Stomach (tissue), 8 donors: ENCODE measurements at regions not wholly inside any gene's neighbourhood (a gene's known extent, or its start where the extent isn't known, plus 50 kb on each side); places are given as distances from the start of the nearest gene placed in this dataset.

Experiments
- DNase-seq, 2 donors: peaks; one replicate each; pipeline versions ENCODE4 v3.0.0 to v3.0.0-alpha.2; 2013 to 2019
- H3K27ac ChIP-seq, 5 donors: fragments of 200-600 bp in 4 of 5; sonication (generic) in 4 of 5; one replicate each; pipeline ENCODE4 v1.5.1; 2013 to 2019; ENCODE audit warnings: mild to moderate bottlenecking in 1 of 5, moderate library complexity in 1 of 5
- H3K27me3 ChIP-seq, 3 donors: fragments of 200-600 bp; sonication (generic); one replicate each; pipeline ENCODE4 v1.5.1; 2017 to 2019; ENCODE audit warnings: mixed run types in 1 of 3
- H3K36me3 ChIP-seq, 4 donors: fragments of 200-600 bp; sonication (generic); 1 replicate in 3 of 4; 2 replicates in 1 of 4; pipeline ENCODE4 v1.5.1; 2016 to 2019
- H3K4me1 ChIP-seq, 4 donors: fragments of 200-600 bp; sonication (generic); one replicate each; pipeline ENCODE4 v1.5.1; 2016 to 2019
- H3K4me3 ChIP-seq, 4 donors: fragments of 200-600 bp; sonication (generic) in 3 of 4; one replicate each; pipeline ENCODE4 v1.5.1; 2016 to 2019; ENCODE audit warnings: mild to moderate bottlenecking in 1 of 4
- H3K9me3 ChIP-seq, 4 donors: fragments of 200-600 bp; sonication (generic); one replicate each; pipeline ENCODE4 v1.5.1; 2016 to 2019
- CTCF ChIP-seq, 7 experiments: fragments of 450-650 bp in 4 of 7; fragments of 200-600 bp in 3 of 7; sonication (generic) in 3 of 7; IDR thresholded peaks; one replicate each; pipeline ENCODE4 v1.5.1; 2016 to 2019; ENCODE audit warnings: antibody characterized with exemption in 7 of 7, control low read depth in 2 of 7, mild to moderate bottlenecking in 1 of 7
- EP300 ChIP-seq: sonication (generic); formaldehyde crosslinking; IDR thresholded peaks from one replicate; pipeline ENCODE4 v1.6.1; 2017; ENCODE audit warnings: antibody characterized with exemption
- POLR2A ChIP-seq, 4 donors: fragments of 450-650 bp; IDR thresholded peaks; one replicate each; pipeline ENCODE4 v1.6.1; 2016; ENCODE audit warnings: antibody characterized with exemption in 4 of 4, control low read depth in 2 of 4, mild to moderate bottlenecking in 1 of 4, moderate library complexity in 1 of 4
- POLR2AphosphoS5 ChIP-seq, 3 donors: sonication (generic); formaldehyde crosslinking; IDR thresholded peaks; one replicate each; pipeline ENCODE4 v1.6.1; 2016; ENCODE audit warnings: antibody characterized with exemption in 3 of 3
- WGBS, 5 donors: extraction: QIAGEN DNeasy Blood & Tissue Kit in 3 of 5; methylation state at CpG; one replicate each; pipeline versions ENCODE4 v1.1.5 to v1.1.7; 2013 to 2018; 5-methylcytosine and 5-hydroxymethylcytosine counted together
- intact Hi-C: fragments of 100-400 bp; cut with DNase I; formaldehyde crosslinking; loops from one replicate; pipeline ENCODE4 v1.15.1; 2023; ENCODE audit warnings: low total_unique reads
- donor health status: healthy with polysubstance abuse.
- donor health status: Bipolar disorder and iron deficiency.
- donor health status: healthy.

GRCh38 chr10:128854963-128855362 is 612.1 kb upstream of the MGMT start:
- Histone ChIP-seq H3K9me3 (no peaks in the 10 kb centered on the region), H3K27ac (peak overlapping the region in 2 of 5 donors; percentile 29 to 34), H3K36me3 (no peaks in the 10 kb centered on the region), H3K4me3 (no peak overlapping the region), H3K4me1 (peaks cover 8 to 32% (median 24%) of the 10 kb centered on the region in 4 donors), H3K27me3 (no peaks in the 10 kb centered on the region)
- WGBS, 5 donors, result 5 to 17% (median 14%) methylated on average over 5 of the region's 5 CpGs
- intact Hi-C loops, result no loop called here
- TF ChIP-seq EP300 (no peak), POLR2AphosphoS5 (IDR thresholded peaks at IDR 0.05) (peak in 1 of 3 donors; percentile 63), POLR2A (IDR thresholded peaks at IDR 0.05) (no peak)
- peak; percentile 86 to 93 for DNase-seq

- intact Hi-C loops, result no loop called here
- no peak overlapping the region for H3K27ac ChIP-seq
- 74 to 84% (median 79%) methylated on average over 12 to 14 of the region's 14 CpGs for WGBS, 5 donors
- peak in 1 of 2 donors; percentile 26 for DNase-seq
- H3K36me3 ChIP-seq, result no peaks in the 10 kb centered on the region
- H3K27me3 ChIP-seq, result no peaks in the 10 kb centered on the region
- no peak overlapping the region for H3K4me3 ChIP-seq
- peaks cover 8 to 32% (median 24%) of the 10 kb centered on the region in 4 donors for H3K4me1 ChIP-seq
- no peak for TF ChIP-seq EP300
- TF ChIP-seq POLR2A (IDR thresholded peaks at IDR 0.05), result no peak
- TF ChIP-seq CTCF (IDR thresholded peaks at IDR 0.05), result no peak
- TF ChIP-seq POLR2AphosphoS5 (IDR thresholded peaks at IDR 0.05), result no peak
- H3K9me3 ChIP-seq, result no peaks in the 10 kb centered on the region
Measured at GRCh38 chr10:128855618-128856428, 611.2 kb upstream of the MGMT start.

- WGBS, 5 donors, result 63 to 75% (median 67%) methylated on average over 8 of the region's 8 CpGs
- DNase-seq, result peak; percentile 41 to 44
Measured at GRCh38 chr10:128859738-128860386, 607.2 kb upstream of the MGMT start.

GRCh38 chr10:128860574-128860973 is 606.5 kb upstream of the MGMT start:
- 78 to 82% (median 80%) methylated on average over 8 to 9 of the region's 9 CpGs for WGBS, 5 donors
- no peak overlapping the region for H3K27ac ChIP-seq
- no peak for DNase-seq
- H3K9me3 ChIP-seq, result no peaks in the 10 kb centered on the region
- TF ChIP-seq CTCF (IDR thresholded peaks at IDR 0.05) (no peak), EP300 (no peak), POLR2AphosphoS5 (IDR thresholded peaks at IDR 0.05) (no peak), POLR2A (IDR thresholded peaks at IDR 0.05) (no peak)
- no peak overlapping the region for H3K4me3 ChIP-seq
- peaks cover 0 to 19% (median 10%) of the 10 kb centered on the region in 4 donors for H3K4me1 ChIP-seq
- no peaks in the 10 kb centered on the region for H3K36me3 ChIP-seq
- no peaks in the 10 kb centered on the region for H3K27me3 ChIP-seq
- intact Hi-C loops, result no loop called here

More at GRCh38 chr10:128859738-128860386, 607.2 kb upstream of the MGMT start:
- Histone ChIP-seq H3K9me3 (no peaks in the 10 kb centered on the region), H3K4me3 (no peak overlapping the region), H3K27me3 (no peaks in the 10 kb centered on the region), H3K36me3 (no peaks in the 10 kb centered on the region), H3K27ac (no peak overlapping the region), H3K4me1 (peaks cover 0 to 23% (median 15%) of the 10 kb centered on the region in 4 donors)
- intact Hi-C loops, result no loop called here
- no peak for TF ChIP-seq POLR2A (IDR thresholded peaks at IDR 0.05)
- no peak for TF ChIP-seq POLR2AphosphoS5 (IDR thresholded peaks at IDR 0.05)
- TF ChIP-seq EP300, result no peak
- peak in 4 of 7 experiments; percentile 36 to 65 (median 48) for TF ChIP-seq CTCF (IDR thresholded peaks at IDR 0.05)
